ENCODE measurements at regions not wholly inside any gene's neighbourhood (a gene's known extent, or its start where the extent isn't known, plus 50 kb on each side); places are given as distances from the start of the nearest gene placed in this dataset.
"Not testable (repeated sequence)": the region's sequence is repeated elsewhere in the genome, so short reads cannot be mapped to it uniquely, and the experiment has no call there.

- not testable (repeated sequence) for H3K27me3 Mint-ChIP-seq (ENCODE audit: low read depth); H3K4me3 Mint-ChIP-seq; H3K27ac Mint-ChIP-seq; H3K36me3 Mint-ChIP-seq; H3K4me1 Mint-ChIP-seq; DNase-seq (ENCODE audit: low spot score in 2 of 2, unreplicated experiment in 2 of 2)
- peaks cover 70% of the 10 kb centered on the region for H3K9me3 Mint-ChIP-seq
Observed at GRCh38 chrX:79919958-79920357, 94.6 kb upstream of the TBX22 start.

- H3K27ac Mint-ChIP-seq; H3K4me1 Mint-ChIP-seq; H3K4me3 Mint-ChIP-seq; H3K27me3 Mint-ChIP-seq (ENCODE audit: low read depth); H3K36me3 Mint-ChIP-seq; DNase-seq (ENCODE audit: low spot score in 2 of 2, unreplicated experiment in 2 of 2): not testable (repeated sequence)
- H3K9me3 Mint-ChIP-seq, result peaks cover 32% of the 10 kb centered on the region
Observed at GRCh38 chrX:79926791-79927190, 87.8 kb upstream of the TBX22 start.

GRCh38 chrX:79933938-79934337 lies 80.6 kb upstream of the TBX22 start:
- H3K4me1 Mint-ChIP-seq, result no peaks in the 10 kb centered on the region
- no peak overlapping the region for H3K4me3 Mint-ChIP-seq
- peaks cover 49% of the 10 kb centered on the region for H3K9me3 Mint-ChIP-seq
- DNase-seq (ENCODE audit: low spot score in 2 of 2, unreplicated experiment in 2 of 2), result no peak
- TF ChIP-seq CTCF (IDR thresholded peaks at IDR 0.05; ENCODE audit: unreplicated experiment), result no peak
- no peaks in the 10 kb centered on the region for H3K27me3 Mint-ChIP-seq (ENCODE audit: low read depth)
- H3K27ac Mint-ChIP-seq, result no peak overlapping the region
- no peaks in the 10 kb centered on the region for H3K36me3 Mint-ChIP-seq

GRCh38 chrX:79964173-79964572 lies 50.4 kb upstream of the TBX22 start:
- H3K27ac Mint-ChIP-seq, result not testable (repeated sequence)

More at GRCh38 chrX:79964173-79964572, 50.4 kb upstream of the TBX22 start:
- not testable (repeated sequence) for H3K4me3 Mint-ChIP-seq; H3K36me3 Mint-ChIP-seq; DNase-seq (ENCODE audit: low spot score in 2 of 2, unreplicated experiment in 2 of 2); H3K27me3 Mint-ChIP-seq (ENCODE audit: low read depth); H3K4me1 Mint-ChIP-seq
- peaks cover 46% of the 10 kb centered on the region for H3K9me3 Mint-ChIP-seq
